Endothelial cell of umbilical vein (primary cell): ENCODE measurements at regions not wholly inside any gene's neighbourhood (a gene's known extent, or its start where the extent isn't known, plus 50 kb on each side); places are given as distances from the start of the nearest gene placed in this dataset.

Experiments used
- BruUV-seq: library from RNA; stranded (reverse); fragments of 400-500 nt; replicated peaks from 2 replicates; lab custom pipeline; 2021; lab: Mats Ljungman, UMichigan
- CTCF ChIA-PET: fragments of 300-600, 350-600 bp; sonication (Branson Sonifier 250); formaldehyde crosslinking; loops from one replicate; lab custom pipeline; 2021; ENCODE audit warnings: antibody characterized with exemption, inconsistent platforms; lab: Charles Lee
- POLR2A ChIA-PET: fragments of 300-600, 350-600 bp; sonication (Branson Sonifier 250); formaldehyde crosslinking; loops from one replicate; lab custom pipeline; 2021; ENCODE audit warnings: antibody characterized with exemption, inconsistent platforms; lab: Charles Lee
- DNase-seq: peaks from one replicate; pipeline ENCODE4 v3.0.0-alpha.2; 2011; ENCODE audit warnings: low read depth, low spot score
- FAIRE-seq: peaks from 2 replicates; lab custom pipeline; 2011; peaks lifted over from hg19 to GRCh38; lab: Jason Lieb, UNC
- H2AFZ ChIP-seq: 2 replicates; pipeline ENCODE4 v1.6.0; 2012; ENCODE audit warnings: low read depth, low read length, control low read depth, inconsistent platforms
- H3K27ac ChIP-seq: 2 replicates; pipeline ENCODE4 v1.5.1; 2011; ENCODE audit warnings: low read depth, mild to moderate bottlenecking, control low read depth, low read length, moderate library complexity; ENCODE audit not compliant: insufficient read depth
- H3K27me3 ChIP-seq, 2 experiments: 2 replicates each; pipeline versions ENCODE4 v1.6.0 to v1.6.1; 2011; ENCODE audit warnings: low read length in 2 of 2, mixed read lengths in 1 of 2; ENCODE audit not compliant: control insufficient read depth in 2 of 2, insufficient read depth in 2 of 2
- H3K36me3 ChIP-seq, 2 experiments: 2 replicates in 1 of 2; 3 replicates in 1 of 2; pipeline ENCODE4 v1.5.1; 2011; ENCODE audit warnings: low read length in 2 of 2, mild to moderate bottlenecking in 1 of 2, moderate library complexity in 1 of 2; ENCODE audit not compliant: control insufficient read depth in 2 of 2, insufficient read depth in 2 of 2; ENCODE audit errors: extremely low read depth in 1 of 2
- H3K4me1 ChIP-seq: 3 replicates; pipeline ENCODE4 v1.5.1; 2011; ENCODE audit warnings: mild to moderate bottlenecking, low read length; ENCODE audit not compliant: control insufficient read depth, insufficient read depth; ENCODE audit errors: extremely low read depth
- H3K4me2 ChIP-seq: 2 replicates; pipeline ENCODE4 v1.6.1; 2011; ENCODE audit warnings: low read length, control low read depth, mixed read lengths; ENCODE audit not compliant: insufficient read depth
- H3K4me3 ChIP-seq, 3 experiments: fragments of 200-600 bp in 1 of 3; sonication (generic), shearing (Covaris generic) in 1 of 3; replicated peaks in 1 of 3; 2 replicates each; pipeline ENCODE4 v1.5.1; 2011 to 2016; ENCODE audit warnings: control low read depth in 3 of 3, low read length in 3 of 3, mild to moderate bottlenecking in 2 of 3, inconsistent platforms in 1 of 3, low read depth in 1 of 3, moderate library complexity in 1 of 3; ENCODE audit not compliant: insufficient read depth in 1 of 3
- H3K79me2 ChIP-seq: 2 replicates; pipeline ENCODE4 v1.6.0; 2012; ENCODE audit warnings: low read length, inconsistent platforms; ENCODE audit not compliant: control insufficient read depth, insufficient read depth
- H3K9ac ChIP-seq: replicated peaks from 2 replicates; pipeline ENCODE3; 2011; ENCODE audit warnings: low read length, control low read depth; ENCODE audit not compliant: insufficient read depth; ENCODE audit errors: extremely low read depth
- H3K9me1 ChIP-seq: replicated peaks from 3 replicates; pipeline ENCODE4 v1.6.0; 2011; ENCODE audit warnings: mild to moderate bottlenecking, low read length; ENCODE audit not compliant: control insufficient read depth, insufficient read depth; ENCODE audit errors: extremely low read depth
- H3K9me3 ChIP-seq: replicated peaks from 2 replicates; pipeline ENCODE4 v1.5.1; 2012; ENCODE audit warnings: low read length, inconsistent platforms; ENCODE audit not compliant: control insufficient read depth, insufficient read depth
- H4K20me1 ChIP-seq: replicated peaks from 2 replicates; pipeline ENCODE3; 2011; ENCODE audit warnings: mild to moderate bottlenecking, low read length; ENCODE audit not compliant: control insufficient read depth, insufficient read depth; ENCODE audit errors: extremely low read depth
- EZH2 ChIP-seq: IDR thresholded peaks from 2 replicates; pipeline ENCODE4 v1.6.1; 2012; ENCODE audit warnings: borderline replicate concordance, low read depth, mild to moderate bottlenecking, moderate library complexity, low read length, inconsistent platforms; ENCODE audit not compliant: severe bottlenecking
- FOS ChIP-seq: IDR thresholded peaks from 2 replicates; pipeline ENCODE4 v1.6.1; 2011; ENCODE audit warnings: mild to moderate bottlenecking, low read length, moderate library complexity, borderline replicate concordance; ENCODE audit not compliant: insufficient read depth
- GATA2 ChIP-seq: IDR thresholded peaks from 2 replicates; pipeline ENCODE4 v1.7.0; 2011; ENCODE audit warnings: low read depth, mild to moderate bottlenecking, moderate library complexity, mixed read lengths, low read length; ENCODE audit not compliant: insufficient read length, insufficient read depth
- JUN ChIP-seq: IDR thresholded peaks from 2 replicates; pipeline ENCODE4 v1.6.1; 2011; ENCODE audit warnings: borderline replicate concordance, low read depth; ENCODE audit not compliant: insufficient read length, insufficient read depth
- MYC ChIP-seq: IDR thresholded peaks from one replicate; pipeline ENCODE4 v1.6.1; 2011; ENCODE audit warnings: mild to moderate bottlenecking, low read depth, low read length
- POLR2A ChIP-seq: IDR thresholded peaks from 2 replicates; pipeline ENCODE4 v1.6.1; 2012; ENCODE audit warnings: low read depth, mild to moderate bottlenecking, control low read depth, low read length
- POLR2AphosphoS5 ChIP-seq: IDR thresholded peaks from 2 replicates; pipeline ENCODE4 v1.6.1; 2012; ENCODE audit warnings: low read depth, mild to moderate bottlenecking, control low read depth, low read length, moderate library complexity; ENCODE audit not compliant: insufficient read depth
- dilution Hi-C: fragments of 300-500 bp; cut with MboI; formaldehyde crosslinking; loops from one replicate; pipeline ENCODE4 v1.15.0; 2019; ENCODE audit warnings: low sequenced_read_pairs; ENCODE audit not compliant: extremely low pct_ligation_motif_present
- intact Hi-C: fragments of 100-400 bp; cut with micrococcal nuclease; formaldehyde crosslinking; loops from one replicate; pipeline ENCODE4 v1.10.0; 2022
- TF ChIP-seq, protein P1 (sequence below): IDR thresholded peaks from 2 replicates; pipeline ENCODE4 v1.6.1; 2011; ENCODE audit not compliant: insufficient read depth, insufficient read length
- TF ChIP-seq, protein P2 (sequence below), 2 donors: IDR thresholded peaks; 1 replicate in 1 of 2; 2 replicates in 1 of 2; pipeline ENCODE4 v1.5.1; 2011; ENCODE audit warnings: low read length in 2 of 2, mild to moderate bottlenecking in 2 of 2, moderate library complexity in 2 of 2, control low read depth in 1 of 2, inconsistent platforms in 1 of 2, low read depth in 1 of 2; ENCODE audit not compliant: insufficient read depth in 1 of 2; ENCODE audit errors: extremely low read depth in 1 of 2

DNA sequence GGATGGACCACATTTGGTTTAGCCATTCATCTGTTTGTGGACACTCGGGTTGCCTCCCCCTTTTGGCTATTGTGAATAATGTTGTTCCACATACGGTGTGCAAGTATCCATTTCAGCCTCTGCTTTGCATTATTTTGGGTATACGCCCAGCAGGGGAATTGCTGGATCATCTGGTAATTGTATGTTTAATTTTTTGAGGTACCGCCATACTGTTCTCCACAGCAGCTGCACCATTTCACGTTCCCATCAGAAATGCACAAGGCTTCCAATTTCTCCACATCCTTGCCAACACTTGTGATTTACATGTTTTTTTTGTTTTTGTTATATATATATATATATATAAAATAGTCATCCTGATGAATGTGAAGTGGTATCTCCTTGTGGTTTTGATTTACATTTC, 54.6 kb upstream of the TWIST2 start:
- H3K9ac ChIP-seq = no peak overlapping the region
- POLR2A ChIA-PET = no interaction called here
- no peak overlapping the region for H3K4me3 ChIP-seq
- TF ChIP-seq JUN (no peak), POLR2AphosphoS5 (no peak), GATA2 (no peak), FOS (no peak), MYC (no peak), EZH2 (no peak), POLR2A (no peak)
- TF ChIP-seq, protein P1, sequence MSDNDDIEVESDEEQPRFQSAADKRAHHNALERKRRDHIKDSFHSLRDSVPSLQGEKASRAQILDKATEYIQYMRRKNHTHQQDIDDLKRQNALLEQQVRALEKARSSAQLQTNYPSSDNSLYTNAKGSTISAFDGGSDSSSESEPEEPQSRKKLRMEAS = no peak
- TF ChIP-seq, protein P2, sequence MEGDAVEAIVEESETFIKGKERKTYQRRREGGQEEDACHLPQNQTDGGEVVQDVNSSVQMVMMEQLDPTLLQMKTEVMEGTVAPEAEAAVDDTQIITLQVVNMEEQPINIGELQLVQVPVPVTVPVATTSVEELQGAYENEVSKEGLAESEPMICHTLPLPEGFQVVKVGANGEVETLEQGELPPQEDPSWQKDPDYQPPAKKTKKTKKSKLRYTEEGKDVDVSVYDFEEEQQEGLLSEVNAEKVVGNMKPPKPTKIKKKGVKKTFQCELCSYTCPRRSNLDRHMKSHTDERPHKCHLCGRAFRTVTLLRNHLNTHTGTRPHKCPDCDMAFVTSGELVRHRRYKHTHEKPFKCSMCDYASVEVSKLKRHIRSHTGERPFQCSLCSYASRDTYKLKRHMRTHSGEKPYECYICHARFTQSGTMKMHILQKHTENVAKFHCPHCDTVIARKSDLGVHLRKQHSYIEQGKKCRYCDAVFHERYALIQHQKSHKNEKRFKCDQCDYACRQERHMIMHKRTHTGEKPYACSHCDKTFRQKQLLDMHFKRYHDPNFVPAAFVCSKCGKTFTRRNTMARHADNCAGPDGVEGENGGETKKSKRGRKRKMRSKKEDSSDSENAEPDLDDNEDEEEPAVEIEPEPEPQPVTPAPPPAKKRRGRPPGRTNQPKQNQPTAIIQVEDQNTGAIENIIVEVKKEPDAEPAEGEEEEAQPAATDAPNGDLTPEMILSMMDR (IDR thresholded peaks at IDR 0.05; ENCODE audit: extremely low read depth in 1 of 2, insufficient read depth in 1 of 2, low read depth in 1 of 2, low read length in 2 of 2) = no peak
- H3K4me2 ChIP-seq = no peak overlapping the region
- no peak for DNase-seq
- dilution Hi-C loops (no loop called here), intact Hi-C loops (no loop called here)
- H4K20me1 ChIP-seq = no peaks in the 10 kb centered on the region
- H2AFZ ChIP-seq = no peak overlapping the region
- H3K4me1 ChIP-seq = no peaks in the 10 kb centered on the region
- no peaks in the 10 kb centered on the region for H3K27me3 ChIP-seq
- H3K9me1 ChIP-seq = no peaks in the 10 kb centered on the region
- no peaks in the 10 kb centered on the region for H3K36me3 ChIP-seq
- BruUV-seq = no TSS peak
- FAIRE-seq = no peak
- H3K79me2 ChIP-seq = no peaks in the 10 kb centered on the region
- no peaks in the 10 kb centered on the region for H3K9me3 ChIP-seq
- H3K27ac ChIP-seq = no peak overlapping the region
- CTCF ChIA-PET = no interaction called here
